T-cell (primary cell): ENCODE measurements at regions not wholly inside any gene's neighbourhood (a gene's known extent, or its start where the extent isn't known, plus 50 kb on each side); places are given as distances from the start of the nearest gene placed in this dataset.
"Not testable (repeated sequence)": the region's sequence is repeated elsewhere in the genome, so short reads cannot be mapped to it uniquely, and the experiment has no call there.

ENCODE experiments used
- ATAC-seq, 4 experiments: fragments of 200-7000 bp in 3 of 4; fragments of 150-1000 bp in 1 of 4; cut with Tn5 transposase; replicated peaks in 1 of 4; 1 replicate in 3 of 4; 2 replicates in 1 of 4; pipeline ENCODE4 v1.10.0; 2021; ENCODE audit warnings: moderate library complexity in 3 of 4, mild to moderate bottlenecking in 2 of 4, moderate number of reproducible peaks in 1 of 4
- CTCF ChIA-PET, 2 donors: fragments of 300-600 bp; sonication (Branson Sonifier 250); formaldehyde crosslinking; loops; one replicate each; lab custom pipeline; 2022; ENCODE audit warnings: antibody characterized with exemption in 2 of 2; lab: Charles Lee
- POLR2A ChIA-PET, 2 donors: fragments of 300-600 bp; sonication (Branson Sonifier 250); formaldehyde crosslinking; loops; one replicate each; lab custom pipeline; 2022; ENCODE audit warnings: antibody characterized with exemption in 2 of 2; lab: Charles Lee
- DNase-seq, 35 experiments: peaks; one replicate each; pipeline versions ENCODE4 v3.0.0 to v3.0.0-alpha.2; 2013 to 2023
- H3K27ac ChIP-seq: one replicate; pipeline ENCODE4 v1.5.1; 2013; ENCODE audit warnings: low read length
- H3K27me3 ChIP-seq, 2 experiments: replicated peaks in 1 of 2; 1 replicate in 1 of 2; 2 replicates in 1 of 2; pipeline versions ENCODE4 v1.6.1 to v1.7.0; 2013; ENCODE audit warnings: low read length in 1 of 2, mixed read lengths in 1 of 2; ENCODE audit not compliant: control insufficient read depth in 2 of 2, insufficient read depth in 2 of 2; ENCODE audit errors: extremely low read depth in 1 of 2
- H3K36me3 ChIP-seq, 2 donors: 1 replicate in 1 of 2; 2 replicates in 1 of 2; pipeline versions ENCODE4 v1.6.1 to v1.7.0; 2013; ENCODE audit warnings: low read length in 1 of 2; ENCODE audit not compliant: control insufficient read depth in 2 of 2, insufficient read depth in 1 of 2; ENCODE audit errors: extremely low read depth in 1 of 2
- H3K4me1 ChIP-seq, 2 experiments: 1 replicate in 1 of 2; 2 replicates in 1 of 2; pipeline versions ENCODE4 v1.6.1 to v1.7.0; 2013; ENCODE audit warnings: low read length in 2 of 2, mixed read lengths in 1 of 2; ENCODE audit not compliant: insufficient read depth in 2 of 2, control insufficient read depth in 1 of 2; ENCODE audit errors: extremely low read depth in 1 of 2
- H3K4me3 ChIP-seq, 2 donors: 1 replicate in 1 of 2; 2 replicates in 1 of 2; pipeline versions ENCODE4 v1.5.1 to v1.7.0; 2013; ENCODE audit warnings: mild to moderate bottlenecking in 2 of 2, low read length in 1 of 2, moderate library complexity in 1 of 2; ENCODE audit not compliant: control insufficient read depth in 1 of 2; ENCODE audit errors: extremely low read depth in 1 of 2
- H3K9me3 ChIP-seq: 2 replicates; pipeline ENCODE4 v1.7.0; 2013
- H3K27ac Mint-ChIP-seq, 2 donors: one replicate each; pipeline ENCODE4 v1.8.0; 2020 to 2021; ENCODE audit warnings: mild to moderate bottlenecking in 2 of 2, mixed read lengths in 2 of 2
- H3K27me3 Mint-ChIP-seq, 2 donors: one replicate each; pipeline ENCODE4 v1.8.0; 2021 to 2022; ENCODE audit warnings: mixed read lengths in 2 of 2
- H3K36me3 Mint-ChIP-seq: one replicate; pipeline ENCODE4 v1.8.0; 2021; ENCODE audit warnings: mixed read lengths
- H3K4me1 Mint-ChIP-seq, 3 donors: one replicate each; pipeline ENCODE4 v1.8.0; 2020 to 2022; ENCODE audit warnings: mixed read lengths in 3 of 3, mild to moderate bottlenecking in 1 of 3
- H3K4me3 Mint-ChIP-seq, 3 donors: one replicate each; pipeline ENCODE4 v1.8.0; 2020 to 2022; ENCODE audit warnings: mild to moderate bottlenecking in 3 of 3, mixed read lengths in 3 of 3, moderate library complexity in 3 of 3
- H3K9me3 Mint-ChIP-seq, 3 donors: one replicate each; pipeline ENCODE4 v1.8.0; 2020 to 2022; ENCODE audit warnings: mixed read lengths in 3 of 3
- WGBS: methylation state at CpG from one replicate; pipeline ENCODE4 v1.1.5; 2013; ENCODE audit warnings: missing lambda C conversion rate; ENCODE audit not compliant: insufficient coverage; 5-methylcytosine and 5-hydroxymethylcytosine counted together

GRCh38 chr6:77286541-77286940 is 176.8 kb downstream of the HTR1B start:
- WGBS: no CpG with 5 or more reads among the region's 3 CpGs
- Histone ChIP-seq H3K27ac (no peak overlapping the region), H3K4me3 (no peak overlapping the region), H3K36me3 (no peaks in the 10 kb centered on the region), H3K27me3 (no peaks in the 10 kb centered on the region), H3K9me3 (no peaks in the 10 kb centered on the region), H3K4me1 (no peaks in the 10 kb centered on the region)
- no peak for ATAC-seq
- CTCF ChIA-PET: no interaction called here
- Mint-ChIP-seq H3K4me3 (no peak overlapping the region), H3K27me3 (no peaks in the 10 kb centered on the region), H3K9me3 (peaks cover 9 to 14% (median 14%) of the 10 kb centered on the region in 3 donors), H3K4me1 (no peaks in the 10 kb centered on the region), H3K27ac (no peak overlapping the region), H3K36me3 (no peaks in the 10 kb centered on the region)
- POLR2A ChIA-PET: no interaction called here
- no peak for DNase-seq

GRCh38 chr6:77273929-77274328 is 189.4 kb downstream of the HTR1B start:
- Histone ChIP-seq H3K4me3 (no peak overlapping the region), H3K27ac (no peak overlapping the region), H3K9me3 (no peaks in the 10 kb centered on the region), H3K36me3 (no peaks in the 10 kb centered on the region), H3K4me1 (no peaks in the 10 kb centered on the region), H3K27me3 (no peaks in the 10 kb centered on the region)
- ATAC-seq (no peak), DNase-seq (no peak)
- Mint-ChIP-seq H3K4me3 (no peak overlapping the region), H3K27me3 (no peaks in the 10 kb centered on the region), H3K36me3 (peaks cover 3% of the 10 kb centered on the region), H3K27ac (no peak overlapping the region), H3K9me3 (peaks cover 3 to 16% (median 12%) of the 10 kb centered on the region in 3 donors), H3K4me1 (no peaks in the 10 kb centered on the region)
- WGBS: 50% methylated on average over 2 of the region's 2 CpGs
- POLR2A ChIA-PET: no interaction called here
- CTCF ChIA-PET: no interaction called here

- no peaks in the 10 kb centered on the region for H3K27me3 Mint-ChIP-seq
- DNase-seq: no peak
- 73% methylated on average over 4 of the region's 6 CpGs for WGBS
- H3K4me1 Mint-ChIP-seq: no peaks in the 10 kb centered on the region
- ChIA-PET CTCF (no interaction called here), POLR2A (no interaction called here)
- H3K9me3 Mint-ChIP-seq: peaks cover 12 to 16% (median 15%) of the 10 kb centered on the region in 3 donors
- H3K9me3 ChIP-seq: no peaks in the 10 kb centered on the region
- H3K36me3 Mint-ChIP-seq: no peaks in the 10 kb centered on the region
- H3K4me3 Mint-ChIP-seq: no peak overlapping the region
- H3K4me1 ChIP-seq: no peaks in the 10 kb centered on the region
- H3K27ac Mint-ChIP-seq: no peak overlapping the region
- H3K27me3 ChIP-seq: no peaks in the 10 kb centered on the region
- ATAC-seq: no peak
- no peaks in the 10 kb centered on the region for H3K36me3 ChIP-seq
- H3K27ac ChIP-seq: no peak overlapping the region
- no peak overlapping the region for H3K4me3 ChIP-seq
Measured at GRCh38 chr6:77264970-77265369, 198.3 kb downstream of the HTR1B start.

- H3K9me3 ChIP-seq: no peaks in the 10 kb centered on the region
- H3K36me3 ChIP-seq: no peaks in the 10 kb centered on the region
- Mint-ChIP-seq H3K27me3 (no peaks in the 10 kb centered on the region), H3K4me3 (no peak overlapping the region), H3K4me1 (no peaks in the 10 kb centered on the region), H3K27ac (no peak overlapping the region), H3K36me3 (no peaks in the 10 kb centered on the region), H3K9me3 (peaks cover 17 to 22% (median 18%) of the 10 kb centered on the region in 3 donors)
- no peaks in the 10 kb centered on the region for H3K4me1 ChIP-seq
- H3K27ac ChIP-seq: no peak overlapping the region
- ChIA-PET POLR2A (no interaction called here), CTCF (no interaction called here)
- H3K4me3 ChIP-seq: no peak overlapping the region
- WGBS: no CpG with 5 or more reads among the region's 2 CpGs
- no peaks in the 10 kb centered on the region for H3K27me3 ChIP-seq
- no peak for DNase-seq
- ATAC-seq: no peak
Measured at GRCh38 chr6:77263003-77263402, 200.3 kb downstream of the HTR1B start.

- H3K4me3 ChIP-seq, H3K27ac Mint-ChIP-seq, H3K4me3 Mint-ChIP-seq, H3K27me3 Mint-ChIP-seq, POLR2A ChIA-PET, H3K27me3 ChIP-seq, H3K36me3 Mint-ChIP-seq, H3K9me3 ChIP-seq, DNase-seq, CTCF ChIA-PET, H3K4me1 Mint-ChIP-seq, H3K36me3 ChIP-seq, ATAC-seq, H3K27ac ChIP-seq, H3K4me1 ChIP-seq: not testable (repeated sequence)
- 33% methylated on average over 2 of the region's 7 CpGs for WGBS
- peaks cover 12 to 19% (median 13%) of the 10 kb centered on the region in 3 donors for H3K9me3 Mint-ChIP-seq
Measured at GRCh38 chr6:77251801-77252200, 211.5 kb downstream of the HTR1B start.

GRCh38 chr6:77249560-77249959 is 213.7 kb downstream of the HTR1B start:
- H3K27ac Mint-ChIP-seq: no peak overlapping the region
- DNase-seq (no peak), ATAC-seq (no peak)
- Histone ChIP-seq H3K9me3 (no peaks in the 10 kb centered on the region), H3K27me3 (no peaks in the 10 kb centered on the region), H3K4me1 (no peaks in the 10 kb centered on the region), H3K36me3 (no peaks in the 10 kb centered on the region), H3K4me3 (no peak overlapping the region), H3K27ac (no peak overlapping the region)
- H3K9me3 Mint-ChIP-seq: peaks cover 12 to 19% (median 13%) of the 10 kb centered on the region in 3 donors
- no peaks in the 10 kb centered on the region for H3K36me3 Mint-ChIP-seq
- WGBS: no CpG with 5 or more reads among the region's 1 CpG
- ChIA-PET POLR2A (interaction anchor here in 1 of 2 donors (0.6 kb wide), 1 partner anchor 106 kb away, joined by 3 read pairs; no protein-coding TSS in a partner anchor), CTCF (no interaction called here)
- H3K4me1 Mint-ChIP-seq: no peaks in the 10 kb centered on the region
- no peak overlapping the region for H3K4me3 Mint-ChIP-seq
- H3K27me3 Mint-ChIP-seq: no peaks in the 10 kb centered on the region

- H3K27ac ChIP-seq: no peak overlapping the region
- no peaks in the 10 kb centered on the region for H3K4me1 ChIP-seq
- Mint-ChIP-seq H3K4me3 (no peak overlapping the region), H3K4me1 (no peaks in the 10 kb centered on the region), H3K9me3 (peaks cover 7 to 10% (median 9%) of the 10 kb centered on the region in 3 donors), H3K27ac (no peak overlapping the region), H3K36me3 (no peaks in the 10 kb centered on the region), H3K27me3 (no peaks in the 10 kb centered on the region)
- POLR2A ChIA-PET: no interaction called here
- no peak overlapping the region for H3K4me3 ChIP-seq
- no peaks in the 10 kb centered on the region for H3K9me3 ChIP-seq
- H3K36me3 ChIP-seq: no peaks in the 10 kb centered on the region
- ATAC-seq (no peak), DNase-seq (no peak)
- CTCF ChIA-PET: no interaction called here
- H3K27me3 ChIP-seq: no peaks in the 10 kb centered on the region
- WGBS: no CpG with 5 or more reads among the region's 2 CpGs
Measured at GRCh38 chr6:77245026-77245425, 218.3 kb downstream of the HTR1B start.
